ENCODE measurements at regions not wholly inside any gene's neighbourhood (a gene's known extent, or its start where the extent isn't known, plus 50 kb on each side); places are given as distances from the start of the nearest gene placed in this dataset.
A peak's percentile ranks its signal among the peaks of the same experiment; 100 is the strongest.

DNA sequence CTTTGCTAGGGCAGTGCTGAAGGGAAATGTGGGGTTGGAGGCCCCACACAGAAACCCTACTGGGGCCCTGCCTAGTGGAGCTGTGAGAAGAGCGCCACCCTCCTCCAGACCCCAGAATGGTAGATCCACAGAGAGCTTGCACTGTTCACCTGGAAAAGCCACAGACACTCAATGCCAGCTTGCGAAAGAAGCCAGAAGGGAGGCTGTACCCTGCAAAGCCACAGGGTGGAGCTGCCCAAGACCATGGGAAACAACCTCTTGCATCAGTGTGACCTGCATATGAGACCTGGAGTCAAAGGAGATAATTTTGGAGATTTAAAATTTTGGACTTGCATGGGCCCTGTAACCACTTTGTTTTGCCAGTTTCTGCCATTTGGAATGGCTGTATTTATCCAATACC, 615.4 kb upstream of the MIR17HG start:
- TF ChIP-seq, protein P1, sequence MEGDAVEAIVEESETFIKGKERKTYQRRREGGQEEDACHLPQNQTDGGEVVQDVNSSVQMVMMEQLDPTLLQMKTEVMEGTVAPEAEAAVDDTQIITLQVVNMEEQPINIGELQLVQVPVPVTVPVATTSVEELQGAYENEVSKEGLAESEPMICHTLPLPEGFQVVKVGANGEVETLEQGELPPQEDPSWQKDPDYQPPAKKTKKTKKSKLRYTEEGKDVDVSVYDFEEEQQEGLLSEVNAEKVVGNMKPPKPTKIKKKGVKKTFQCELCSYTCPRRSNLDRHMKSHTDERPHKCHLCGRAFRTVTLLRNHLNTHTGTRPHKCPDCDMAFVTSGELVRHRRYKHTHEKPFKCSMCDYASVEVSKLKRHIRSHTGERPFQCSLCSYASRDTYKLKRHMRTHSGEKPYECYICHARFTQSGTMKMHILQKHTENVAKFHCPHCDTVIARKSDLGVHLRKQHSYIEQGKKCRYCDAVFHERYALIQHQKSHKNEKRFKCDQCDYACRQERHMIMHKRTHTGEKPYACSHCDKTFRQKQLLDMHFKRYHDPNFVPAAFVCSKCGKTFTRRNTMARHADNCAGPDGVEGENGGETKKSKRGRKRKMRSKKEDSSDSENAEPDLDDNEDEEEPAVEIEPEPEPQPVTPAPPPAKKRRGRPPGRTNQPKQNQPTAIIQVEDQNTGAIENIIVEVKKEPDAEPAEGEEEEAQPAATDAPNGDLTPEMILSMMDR (IDR thresholded peaks at IDR 0.05): peak in 1 of 4 donors; percentile 5
- TF ChIP-seq POLR2A (IDR thresholded peaks at IDR 0.05): no peak
